ENCODE measurements at regions not wholly inside any gene's neighbourhood (a gene's known extent, or its start where the extent isn't known, plus 50 kb on each side); places are given as distances from the start of the nearest gene placed in this dataset.

DNA sequence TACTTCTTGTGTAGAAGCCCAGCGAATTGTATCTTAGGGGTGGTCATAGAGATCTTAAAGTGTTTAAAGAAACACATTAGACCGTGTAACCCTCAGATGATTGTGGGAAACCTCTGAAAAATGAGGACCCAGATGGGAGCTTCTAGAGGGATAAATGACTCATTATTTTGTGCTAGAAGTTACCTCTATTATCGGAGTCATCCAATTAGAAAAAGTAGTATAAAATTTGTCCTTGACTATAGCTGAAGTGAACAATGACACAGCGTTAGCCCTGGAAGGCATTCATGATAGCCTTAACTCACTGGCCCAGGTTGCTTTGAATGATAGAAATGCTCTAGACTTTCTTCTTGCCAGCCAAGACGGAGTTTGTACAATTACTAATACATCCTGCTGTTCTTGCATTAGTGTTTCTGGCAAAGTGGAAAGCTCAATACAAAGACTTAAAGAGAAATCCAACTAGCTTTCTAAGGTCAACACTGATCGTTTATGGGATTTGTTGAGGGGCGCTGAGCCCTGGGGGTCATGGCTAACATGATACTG, 178.9 kb upstream of the VEGFC start:
- TF ChIP-seq, protein P1, sequence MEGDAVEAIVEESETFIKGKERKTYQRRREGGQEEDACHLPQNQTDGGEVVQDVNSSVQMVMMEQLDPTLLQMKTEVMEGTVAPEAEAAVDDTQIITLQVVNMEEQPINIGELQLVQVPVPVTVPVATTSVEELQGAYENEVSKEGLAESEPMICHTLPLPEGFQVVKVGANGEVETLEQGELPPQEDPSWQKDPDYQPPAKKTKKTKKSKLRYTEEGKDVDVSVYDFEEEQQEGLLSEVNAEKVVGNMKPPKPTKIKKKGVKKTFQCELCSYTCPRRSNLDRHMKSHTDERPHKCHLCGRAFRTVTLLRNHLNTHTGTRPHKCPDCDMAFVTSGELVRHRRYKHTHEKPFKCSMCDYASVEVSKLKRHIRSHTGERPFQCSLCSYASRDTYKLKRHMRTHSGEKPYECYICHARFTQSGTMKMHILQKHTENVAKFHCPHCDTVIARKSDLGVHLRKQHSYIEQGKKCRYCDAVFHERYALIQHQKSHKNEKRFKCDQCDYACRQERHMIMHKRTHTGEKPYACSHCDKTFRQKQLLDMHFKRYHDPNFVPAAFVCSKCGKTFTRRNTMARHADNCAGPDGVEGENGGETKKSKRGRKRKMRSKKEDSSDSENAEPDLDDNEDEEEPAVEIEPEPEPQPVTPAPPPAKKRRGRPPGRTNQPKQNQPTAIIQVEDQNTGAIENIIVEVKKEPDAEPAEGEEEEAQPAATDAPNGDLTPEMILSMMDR (IDR thresholded peaks at IDR 0.05; ENCODE audit: low read depth, low read length) = no peak
- TF ChIP-seq EZH2phosphoT487 (IDR thresholded peaks at IDR 0.05; ENCODE audit: low read depth) = no peak
